Uterus (tissue), 3 donors: ENCODE measurements at regions not wholly inside any gene's neighbourhood (a gene's known extent, or its start where the extent isn't known, plus 50 kb on each side); places are given as distances from the start of the nearest gene placed in this dataset.

Experiments
- DNase-seq, 2 donors: peaks; one replicate each; pipeline ENCODE4 v3.0.0-alpha.2; 2019 to 2020
- H3K27ac ChIP-seq, 2 donors: fragments of 200-600 bp; sonication (generic); 1 replicate in 1 of 2; 2 replicates in 1 of 2; pipeline ENCODE4 v1.5.1; 2016 to 2018
- H3K27me3 ChIP-seq, 2 donors: fragments of 200-600 bp; sonication (generic); one replicate each; pipeline ENCODE4 v1.5.1; 2018 to 2019; ENCODE audit warnings: control low read depth in 1 of 2
- H3K36me3 ChIP-seq, 2 donors: fragments of 200-600 bp; sonication (generic); one replicate each; pipeline ENCODE4 v1.5.1; 2019; ENCODE audit warnings: control low read depth in 1 of 2
- H3K4me1 ChIP-seq, 2 donors: fragments of 200-600 bp; sonication (generic); one replicate each; pipeline ENCODE4 v1.5.1; 2018 to 2019; ENCODE audit warnings: control low read depth in 1 of 2
- H3K4me3 ChIP-seq, 2 donors: fragments of 200-600 bp; sonication (generic); 1 replicate in 1 of 2; 2 replicates in 1 of 2; pipeline ENCODE4 v1.5.1; 2018 to 2019; ENCODE audit warnings: mild to moderate bottlenecking in 1 of 2
- H3K9me3 ChIP-seq, 2 donors: fragments of 200-600 bp; sonication (generic); one replicate each; pipeline ENCODE4 v1.5.1; 2019; ENCODE audit warnings: control low read depth in 1 of 2
- POLR2A ChIP-seq, 2 donors: fragments of 450-650 bp; IDR thresholded peaks; one replicate each; pipeline ENCODE4 v1.6.1; 2016; ENCODE audit warnings: antibody characterized with exemption in 2 of 2, mild to moderate bottlenecking in 1 of 2, moderate library complexity in 1 of 2
- intact Hi-C: fragments of 100-400 bp; cut with DNase I; formaldehyde crosslinking; loops from one replicate; pipeline ENCODE4 v1.15.1; 2023; ENCODE audit warnings: low total_unique reads
- TF ChIP-seq, protein P1 (sequence below), 4 experiments: fragments of 200-600 bp in 2 of 4; fragments of 450-650 bp in 2 of 4; sonication (generic) in 2 of 4; IDR thresholded peaks; one replicate each; pipeline ENCODE4 v1.5.1; 2016 to 2019; ENCODE audit warnings: antibody characterized with exemption in 4 of 4, mild to moderate bottlenecking in 2 of 4, moderate library complexity in 1 of 4
- donor health status: DM: yes; HTN: yes; CAD: no.

DNA sequence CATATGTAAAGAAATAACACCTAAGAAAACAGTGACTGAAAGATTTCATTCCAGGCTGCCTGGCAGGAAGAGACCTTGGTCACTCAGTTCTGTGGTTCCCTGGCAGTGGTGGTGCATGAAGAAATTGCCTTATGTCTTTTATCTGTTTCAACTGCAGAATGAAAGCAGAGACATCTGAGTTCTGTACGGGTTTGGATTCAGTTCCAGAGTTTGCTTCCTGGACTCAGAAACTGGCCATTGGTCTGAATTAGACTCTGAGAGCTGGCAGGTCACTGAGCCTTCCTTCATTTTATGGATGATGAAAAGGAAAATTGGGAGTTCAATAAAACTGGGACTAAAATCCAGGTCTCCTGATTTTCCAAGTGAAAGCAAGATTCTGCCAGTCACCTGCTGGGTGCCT, 428.9 kb upstream of the AUTS2 start:
- TF ChIP-seq, protein P1, sequence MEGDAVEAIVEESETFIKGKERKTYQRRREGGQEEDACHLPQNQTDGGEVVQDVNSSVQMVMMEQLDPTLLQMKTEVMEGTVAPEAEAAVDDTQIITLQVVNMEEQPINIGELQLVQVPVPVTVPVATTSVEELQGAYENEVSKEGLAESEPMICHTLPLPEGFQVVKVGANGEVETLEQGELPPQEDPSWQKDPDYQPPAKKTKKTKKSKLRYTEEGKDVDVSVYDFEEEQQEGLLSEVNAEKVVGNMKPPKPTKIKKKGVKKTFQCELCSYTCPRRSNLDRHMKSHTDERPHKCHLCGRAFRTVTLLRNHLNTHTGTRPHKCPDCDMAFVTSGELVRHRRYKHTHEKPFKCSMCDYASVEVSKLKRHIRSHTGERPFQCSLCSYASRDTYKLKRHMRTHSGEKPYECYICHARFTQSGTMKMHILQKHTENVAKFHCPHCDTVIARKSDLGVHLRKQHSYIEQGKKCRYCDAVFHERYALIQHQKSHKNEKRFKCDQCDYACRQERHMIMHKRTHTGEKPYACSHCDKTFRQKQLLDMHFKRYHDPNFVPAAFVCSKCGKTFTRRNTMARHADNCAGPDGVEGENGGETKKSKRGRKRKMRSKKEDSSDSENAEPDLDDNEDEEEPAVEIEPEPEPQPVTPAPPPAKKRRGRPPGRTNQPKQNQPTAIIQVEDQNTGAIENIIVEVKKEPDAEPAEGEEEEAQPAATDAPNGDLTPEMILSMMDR (IDR thresholded peaks at IDR 0.05) = no peak
- no peak for TF ChIP-seq POLR2A (IDR thresholded peaks at IDR 0.05)
- H3K27ac ChIP-seq = no peak overlapping the region
- H3K4me3 ChIP-seq = no peak overlapping the region
- no peaks in the 10 kb centered on the region for H3K27me3 ChIP-seq
- intact Hi-C loops = no loop called here
- H3K4me1 ChIP-seq = no peaks in the 10 kb centered on the region
- no peaks in the 10 kb centered on the region for H3K36me3 ChIP-seq
- no peak for DNase-seq
- no peaks in the 10 kb centered on the region for H3K9me3 ChIP-seq

DNA sequence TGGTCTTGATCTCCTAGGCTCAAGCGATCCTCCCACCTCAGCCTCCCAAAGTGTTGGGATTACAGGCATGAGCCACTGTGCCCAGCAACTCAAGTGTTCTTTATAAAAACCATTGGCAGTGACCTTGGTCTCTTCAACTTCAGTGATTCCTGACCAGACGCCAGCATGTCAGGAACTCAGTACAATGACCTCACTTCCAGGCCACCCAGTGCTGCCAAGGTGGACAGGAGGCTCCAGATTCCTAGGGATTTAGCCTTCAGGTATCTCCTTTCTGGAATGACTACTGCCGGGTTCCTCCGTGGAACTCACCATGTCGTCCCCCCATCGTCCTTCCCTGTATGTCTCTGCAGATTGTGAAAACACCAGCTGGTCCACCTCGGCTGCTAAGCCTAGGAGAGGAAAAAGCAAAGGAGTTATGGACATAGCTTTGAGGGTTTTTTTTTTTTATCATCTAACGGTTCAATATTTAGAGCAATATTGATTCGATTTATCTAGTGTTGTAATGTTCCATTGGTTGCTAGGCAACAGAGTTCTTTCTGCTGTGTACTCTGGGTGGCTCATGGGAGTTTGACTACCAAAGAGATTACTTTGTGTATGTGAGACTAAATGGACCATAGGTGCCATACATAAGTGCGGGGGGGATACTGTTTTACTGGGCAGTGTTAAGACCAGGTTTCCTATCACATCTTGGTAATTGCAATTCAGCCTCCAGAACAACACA, 425.8 kb upstream of the AUTS2 start:
- Histone ChIP-seq H3K9me3 (no peaks in the 10 kb centered on the region), H3K27me3 (no peaks in the 10 kb centered on the region), H3K36me3 (no peaks in the 10 kb centered on the region), H3K4me3 (no peak overlapping the region), H3K4me1 (no peaks in the 10 kb centered on the region), H3K27ac (no peak overlapping the region)
- TF ChIP-seq, protein P1 (IDR thresholded peaks at IDR 0.05) = no peak
- no peak for TF ChIP-seq POLR2A (IDR thresholded peaks at IDR 0.05)
- no peak for DNase-seq
- intact Hi-C loops = no loop called here

DNA sequence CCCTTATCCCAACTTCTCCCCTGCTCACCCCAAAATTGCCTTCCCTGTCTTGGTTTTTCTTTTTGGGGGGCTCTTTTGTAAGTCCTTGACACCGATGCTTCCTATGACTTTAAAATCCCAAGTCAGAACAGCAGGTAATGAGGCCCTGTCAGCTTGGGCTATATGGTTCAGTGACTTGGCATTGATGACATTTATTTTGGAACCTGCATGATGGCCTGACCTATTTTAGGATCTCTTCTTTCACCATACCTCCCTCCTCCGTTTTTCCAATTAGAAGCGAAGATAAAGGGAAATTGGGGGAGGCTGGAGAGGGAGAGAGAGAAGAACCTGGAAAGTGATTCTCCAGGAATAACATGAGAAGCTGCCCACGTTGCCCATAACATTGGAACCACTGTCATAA, 424.9 kb upstream of the AUTS2 start:
- TF ChIP-seq, protein P1 (IDR thresholded peaks at IDR 0.05) = no peak
- no peak for TF ChIP-seq POLR2A (IDR thresholded peaks at IDR 0.05)

GRCh38 chr7:69173846-69174245, 424.4 kb upstream of the AUTS2 start:
- intact Hi-C loops = no loop called here
- Histone ChIP-seq H3K36me3 (no peaks in the 10 kb centered on the region), H3K4me1 (no peaks in the 10 kb centered on the region), H3K4me3 (no peak overlapping the region), H3K27me3 (no peaks in the 10 kb centered on the region), H3K9me3 (no peaks in the 10 kb centered on the region), H3K27ac (no peak overlapping the region)
- TF ChIP-seq, protein P1 (IDR thresholded peaks at IDR 0.05) = no peak
- no peak for TF ChIP-seq POLR2A (IDR thresholded peaks at IDR 0.05)
- DNase-seq = no peak

More for the DNA sequence above, 424.9 kb upstream of the AUTS2 start:
- intact Hi-C loops = no loop called here
- Histone ChIP-seq H3K4me3 (no peak overlapping the region), H3K36me3 (no peaks in the 10 kb centered on the region), H3K9me3 (no peaks in the 10 kb centered on the region), H3K4me1 (no peaks in the 10 kb centered on the region), H3K27ac (no peak overlapping the region), H3K27me3 (no peaks in the 10 kb centered on the region)
- no peak for DNase-seq

- no peaks in the 10 kb centered on the region for H3K9me3 ChIP-seq
- no peak for DNase-seq
- H3K4me3 ChIP-seq = no peak overlapping the region
- H3K27me3 ChIP-seq = no peaks in the 10 kb centered on the region
- intact Hi-C loops = no loop called here
- TF ChIP-seq POLR2A (IDR thresholded peaks at IDR 0.05) = no peak
- TF ChIP-seq, protein P1 (IDR thresholded peaks at IDR 0.05) = no peak
- H3K36me3 ChIP-seq = no peaks in the 10 kb centered on the region
- no peak overlapping the region for H3K27ac ChIP-seq
- no peaks in the 10 kb centered on the region for H3K4me1 ChIP-seq
Observed at GRCh38 chr7:69176841-69177240, 421.4 kb upstream of the AUTS2 start.
